Activated B cell treated with CpG ODN at 0.5 μM for 24 hours (primary cell): ENCODE measurements at regions not wholly inside any gene's neighbourhood (a gene's known extent, or its start where the extent isn't known, plus 50 kb on each side); places are given as distances from the start of the nearest gene placed in this dataset.

ENCODE experiments used
- ATAC-seq: fragments of 200-7000 bp; cut with Tn5 transposase; one replicate; pipeline ENCODE4 v1.10.0; 2021; ENCODE audit warnings: low read depth, mild to moderate bottlenecking, moderate library complexity
- CTCF ChIA-PET: fragments of 350-600 bp; sonication (Branson Sonifier 250); formaldehyde crosslinking; loops from one replicate; lab custom pipeline; 2021; ENCODE audit warnings: antibody characterized with exemption; lab: Charles Lee
- POLR2A ChIA-PET: fragments of 350-600 bp; sonication (Branson Sonifier 250); formaldehyde crosslinking; loops from one replicate; lab custom pipeline; 2021; ENCODE audit warnings: antibody characterized with exemption; lab: Charles Lee
- DNase-seq: peaks from one replicate; pipeline ENCODE4 v3.0.0; 2022
- H3K27ac Mint-ChIP-seq: one replicate; pipeline ENCODE4 v1.8.0; 2020; ENCODE audit warnings: mixed read lengths
- H3K27me3 Mint-ChIP-seq: one replicate; pipeline ENCODE4 v1.8.0; 2021; ENCODE audit warnings: mixed read lengths
- H3K36me3 Mint-ChIP-seq: one replicate; pipeline ENCODE4 v1.8.0; 2021; ENCODE audit warnings: low read depth, mixed read lengths
- H3K4me1 Mint-ChIP-seq: one replicate; pipeline ENCODE4 v1.8.0; 2021; ENCODE audit warnings: mixed read lengths
- H3K4me3 Mint-ChIP-seq: one replicate; pipeline ENCODE4 v1.8.0; 2020; ENCODE audit warnings: mild to moderate bottlenecking, mixed read lengths
- H3K9me3 Mint-ChIP-seq: one replicate; pipeline ENCODE4 v1.8.0; 2020; ENCODE audit warnings: mixed read lengths
- CTCF ChIP-seq: fragments of 200-600 bp; IDR thresholded peaks from one replicate; pipeline ENCODE4 v1.8.0; 2022; ENCODE audit warnings: antibody characterized with exemption, mild to moderate bottlenecking
- intact Hi-C: fragments of 100-400 bp; cut with micrococcal nuclease; formaldehyde crosslinking; loops from one replicate; pipeline ENCODE4 v1.15.1; 2024

GRCh38 chr3:113051787-113052186 is 61.0 kb downstream of the GTPBP8 start:
- H3K9me3 Mint-ChIP-seq, result no peaks in the 10 kb centered on the region
- intact Hi-C loops, result loop anchor here (1.0 to 2.0 kb wide), 8 partner anchors 85 to 694 kb away; no protein-coding TSS in a partner anchor
- peaks cover 3% of the 10 kb centered on the region for H3K4me1 Mint-ChIP-seq
- TF ChIP-seq CTCF, result no peak
- ChIA-PET CTCF (interaction anchor here (0.9 to 3.4 kb wide), 2 partner anchors 84 to 236 kb away, joined by 3 to 44 read pairs; no protein-coding TSS in a partner anchor), POLR2A (no interaction called here)
- H3K4me3 Mint-ChIP-seq, result no peak overlapping the region
- peaks cover 1% of the 10 kb centered on the region for H3K36me3 Mint-ChIP-seq
- no peaks in the 10 kb centered on the region for H3K27me3 Mint-ChIP-seq
- no peak for DNase-seq
- H3K27ac Mint-ChIP-seq, result no peak overlapping the region
- ATAC-seq, result no peak

- CTCF ChIA-PET, result interaction anchor here (3.4 kb wide), 1 partner anchor 235 kb away, joined by 44 read pairs; no protein-coding TSS in a partner anchor
- intact Hi-C loops, result no loop called here
- POLR2A ChIA-PET, result no interaction called here
- DNase-seq, result no peak
- Mint-ChIP-seq H3K27me3 (no peaks in the 10 kb centered on the region), H3K36me3 (peaks cover 2% of the 10 kb centered on the region), H3K9me3 (no peaks in the 10 kb centered on the region), H3K4me3 (no peak overlapping the region), H3K27ac (no peak overlapping the region), H3K4me1 (peaks cover 3% of the 10 kb centered on the region)
- no peak for ATAC-seq
- TF ChIP-seq CTCF, result no peak
These were observed 62.4 kb downstream of the GTPBP8 start for GRCh38 chr3:113053169-113053568.

DNA sequence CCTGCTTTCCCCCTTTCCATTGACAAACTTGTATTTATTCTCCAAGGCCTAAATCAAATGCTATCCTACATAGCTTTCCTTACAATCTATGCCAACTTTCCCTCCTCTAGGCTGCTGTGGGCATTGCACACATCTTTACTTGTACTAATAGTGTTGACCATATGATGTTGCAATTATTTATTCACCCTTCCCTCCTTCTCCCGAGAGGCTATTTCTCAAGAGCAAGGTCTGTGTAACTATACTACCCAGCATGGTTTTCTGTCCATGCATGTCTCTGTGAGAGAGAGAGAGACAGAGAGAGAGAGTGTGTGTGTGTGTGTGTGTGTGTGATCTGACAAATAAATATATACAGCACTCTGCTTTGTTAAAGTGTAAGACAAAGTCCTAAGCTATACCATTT is 63.8 kb downstream of the GTPBP8 start:
- Mint-ChIP-seq H3K27me3 (no peaks in the 10 kb centered on the region), H3K36me3 (peaks cover 2% of the 10 kb centered on the region), H3K27ac (no peak overlapping the region), H3K4me1 (peaks cover 3% of the 10 kb centered on the region), H3K9me3 (no peaks in the 10 kb centered on the region), H3K4me3 (no peak overlapping the region)
- ChIA-PET CTCF (interaction anchor here (3.5 kb wide), 1 partner anchor 234 kb away, joined by 14 read pairs; no protein-coding TSS in a partner anchor), POLR2A (no interaction called here)
- ATAC-seq, result no peak
- no peak for TF ChIP-seq CTCF
- intact Hi-C loops, result no loop called here
- no peak for DNase-seq

DNA sequence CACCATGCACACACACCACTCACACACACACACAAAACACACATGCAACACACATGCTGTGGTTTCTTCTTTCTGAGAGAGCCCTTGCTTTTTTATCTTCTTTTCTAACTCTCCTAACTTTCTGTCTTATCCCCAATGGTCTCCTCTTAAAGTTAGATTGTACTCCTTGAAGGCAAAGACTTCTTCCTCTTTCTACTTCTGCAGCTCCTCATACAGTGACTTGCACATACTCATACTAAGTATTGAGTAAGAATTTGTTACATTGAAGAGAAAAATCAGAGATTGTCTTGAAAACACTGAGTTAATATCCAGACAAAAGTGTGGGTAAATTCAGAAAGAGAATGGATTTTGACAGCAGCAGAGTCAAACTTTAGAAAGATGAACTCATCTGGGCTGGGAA is 64.4 kb downstream of the GTPBP8 start:
- POLR2A ChIA-PET, result interaction anchor here (0.8 kb wide), 1 partner anchor 36 kb away, joined by 3 read pairs; a partner anchor contains a TSS

GRCh38 chr3:113055961-113056360 is 65.2 kb downstream of the GTPBP8 start:
- CTCF ChIA-PET, result interaction anchor here (3.5 kb wide), 1 partner anchor 233 kb away, joined by 14 read pairs; no protein-coding TSS in a partner anchor
- no peaks in the 10 kb centered on the region for H3K9me3 Mint-ChIP-seq

More for the DNA sequence above, 64.4 kb downstream of the GTPBP8 start:
- Mint-ChIP-seq H3K9me3 (no peaks in the 10 kb centered on the region), H3K4me3 (no peak overlapping the region), H3K27me3 (no peaks in the 10 kb centered on the region), H3K36me3 (peaks cover 2% of the 10 kb centered on the region), H3K27ac (no peak overlapping the region), H3K4me1 (peaks cover 3% of the 10 kb centered on the region)
- intact Hi-C loops, result no loop called here
- DNase-seq (no peak), ATAC-seq (no peak)
- no peak for TF ChIP-seq CTCF
- CTCF ChIA-PET, result interaction anchor here (3.5 kb wide), 1 partner anchor 233 kb away, joined by 14 read pairs; no protein-coding TSS in a partner anchor

More at GRCh38 chr3:113055961-113056360, 65.2 kb downstream of the GTPBP8 start:
- intact Hi-C loops, result no loop called here
- DNase-seq (no peak), ATAC-seq (no peak)
- no peak overlapping the region for H3K4me3 Mint-ChIP-seq
- POLR2A ChIA-PET, result interaction anchor here (0.8 kb wide), 1 partner anchor 36 kb away, joined by 3 read pairs; a partner anchor contains a TSS
- H3K27me3 Mint-ChIP-seq, result no peaks in the 10 kb centered on the region
- no peak for TF ChIP-seq CTCF
- H3K4me1 Mint-ChIP-seq, result peaks cover 3% of the 10 kb centered on the region
- peaks cover 2% of the 10 kb centered on the region for H3K36me3 Mint-ChIP-seq
- H3K27ac Mint-ChIP-seq, result no peak overlapping the region
